ENCODE measurements at regions not wholly inside any gene's neighbourhood (a gene's known extent, or its start where the extent isn't known, plus 50 kb on each side); places are given as distances from the start of the nearest gene placed in this dataset.

DNA sequence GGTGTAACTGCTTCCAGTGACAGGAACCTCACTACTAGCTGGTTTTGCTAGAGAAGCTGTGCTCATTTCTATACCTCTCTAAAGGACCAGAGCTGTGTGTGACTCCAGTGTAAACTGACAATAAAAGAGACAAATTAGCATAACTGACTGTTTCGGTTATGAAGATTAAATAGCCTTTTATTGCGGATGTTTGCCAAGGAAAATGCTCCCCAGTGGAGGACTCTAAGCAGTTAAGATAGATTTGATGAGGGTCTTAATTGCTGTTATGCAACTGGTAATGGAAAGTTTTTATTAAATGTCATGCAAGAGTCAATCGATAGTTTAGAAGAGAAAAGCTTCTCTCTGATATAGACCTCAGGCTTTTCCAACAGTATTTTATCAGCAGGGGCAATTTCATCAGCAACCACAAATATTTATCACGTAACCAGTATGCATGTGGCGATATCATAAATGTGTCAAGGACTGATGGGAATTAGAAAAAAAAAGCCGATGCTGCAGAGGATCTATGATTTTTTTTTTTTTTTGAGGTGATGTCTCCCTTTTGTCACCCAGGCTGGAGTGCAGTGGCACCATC is 275.2 kb upstream of the DMAC1 start:
- no peak for DNase-seq

DNA sequence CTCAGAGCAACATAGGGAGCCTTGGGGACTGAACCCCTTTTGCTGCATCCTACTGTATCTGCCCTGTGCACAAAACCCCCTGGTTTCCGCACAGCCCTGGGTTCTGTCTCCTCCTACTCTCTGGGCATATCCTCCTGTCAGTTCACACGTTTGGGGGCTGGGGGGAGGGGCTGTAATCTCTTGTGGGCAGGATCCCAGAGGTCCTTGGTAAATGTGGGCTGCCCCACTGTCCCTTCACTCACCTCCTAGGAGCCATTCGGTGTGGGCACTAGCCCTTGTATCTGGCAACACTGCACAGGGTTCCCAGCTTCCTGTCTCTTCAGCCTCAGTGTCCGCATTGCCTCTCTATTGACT is 271.8 kb upstream of the DMAC1 start:
- no peak for DNase-seq

DNA sequence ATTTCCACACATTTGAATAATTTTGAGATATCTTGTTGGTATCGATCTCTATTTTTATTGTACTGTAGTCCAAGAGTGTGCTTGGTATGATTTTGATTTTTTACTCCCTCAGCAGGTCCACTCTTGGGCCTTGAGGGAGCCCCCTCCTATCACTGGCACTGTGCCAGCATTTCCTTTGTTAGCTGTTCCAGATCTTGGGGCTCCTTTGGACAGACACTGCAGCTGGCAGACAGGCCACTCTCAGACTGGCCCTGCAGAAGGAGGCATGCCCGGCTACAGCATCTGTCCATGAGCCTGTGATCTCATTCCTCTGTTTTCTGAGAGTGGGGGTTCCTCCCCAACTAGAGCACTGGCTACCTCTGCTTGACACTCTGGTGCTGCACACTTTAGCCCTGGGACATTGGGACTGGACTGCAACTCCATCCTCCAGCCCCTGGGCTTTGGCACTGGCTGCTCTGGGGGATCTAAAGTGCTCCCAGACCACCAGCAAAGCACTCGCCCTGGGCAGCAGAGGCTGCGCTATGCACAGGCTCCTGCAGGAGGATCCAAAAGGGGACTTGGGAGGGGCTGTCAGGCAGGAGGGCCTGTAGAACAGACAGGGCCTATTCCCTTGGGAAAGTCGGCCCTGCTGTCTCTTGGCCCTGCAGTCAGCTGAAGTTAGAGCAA is 271.3 kb upstream of the DMAC1 start:
- no peak for DNase-seq

DNA sequence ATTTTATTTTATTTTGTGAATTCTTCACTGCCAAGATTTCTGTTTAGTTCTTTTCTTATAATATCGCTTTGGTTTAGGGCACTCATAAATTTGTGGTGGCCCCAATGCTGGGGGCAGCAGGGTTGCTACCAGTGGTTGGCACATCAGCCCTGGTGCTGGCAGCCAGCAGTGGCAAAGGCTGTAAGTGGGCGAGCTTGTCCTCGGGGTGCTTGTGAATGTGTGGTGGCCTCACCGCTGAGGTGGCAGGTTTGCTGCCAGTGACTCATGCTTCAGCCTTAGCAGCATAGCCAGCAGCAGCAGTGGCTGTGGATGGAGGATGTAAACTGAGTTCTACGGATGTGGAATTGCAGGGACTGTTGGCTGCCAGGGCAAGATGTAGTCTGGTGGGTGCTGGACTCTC is 262.9 kb upstream of the DMAC1 start:
- no peak for DNase-seq

DNA sequence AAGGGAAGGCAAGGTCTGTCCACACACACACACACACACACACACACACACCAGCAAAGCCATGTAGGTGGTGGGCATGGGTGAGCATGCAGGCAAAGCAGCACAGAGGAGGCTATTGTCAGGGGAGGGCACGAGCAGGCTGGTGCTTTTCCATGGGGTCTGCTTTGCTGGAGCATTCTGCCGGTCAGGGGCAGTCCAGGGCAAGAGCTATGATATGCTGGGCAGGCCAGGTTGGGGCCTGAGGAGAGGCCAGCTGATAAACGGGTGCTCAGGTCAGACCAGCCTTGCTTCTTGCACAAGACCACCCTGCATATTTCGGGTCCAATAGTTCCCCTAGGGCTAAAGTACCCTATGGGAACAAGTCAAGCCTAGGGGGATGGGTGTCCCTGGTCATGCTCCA is 253.9 kb upstream of the DMAC1 start:
- DNase-seq: no peak

DNA sequence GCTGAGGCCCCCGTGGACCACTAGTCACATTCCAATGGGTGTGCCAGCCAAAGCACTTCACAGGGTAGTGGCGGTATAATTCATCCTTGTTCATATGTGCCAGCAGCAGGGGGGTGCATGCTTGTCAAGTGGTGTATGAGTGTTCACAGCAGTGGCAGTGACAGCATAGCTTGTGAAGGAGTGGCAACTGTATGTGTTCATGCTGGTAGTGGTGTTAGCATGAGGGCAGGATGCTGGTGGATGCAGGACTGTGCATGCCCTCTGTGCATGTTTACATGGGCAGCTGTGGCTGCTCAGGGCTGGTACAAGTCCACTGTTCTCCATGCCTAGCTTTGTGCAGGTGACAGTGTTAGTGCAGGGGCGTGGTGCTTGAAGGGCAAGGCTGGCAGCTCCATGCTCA is 253.4 kb upstream of the DMAC1 start:
- DNase-seq: no peak

DNA sequence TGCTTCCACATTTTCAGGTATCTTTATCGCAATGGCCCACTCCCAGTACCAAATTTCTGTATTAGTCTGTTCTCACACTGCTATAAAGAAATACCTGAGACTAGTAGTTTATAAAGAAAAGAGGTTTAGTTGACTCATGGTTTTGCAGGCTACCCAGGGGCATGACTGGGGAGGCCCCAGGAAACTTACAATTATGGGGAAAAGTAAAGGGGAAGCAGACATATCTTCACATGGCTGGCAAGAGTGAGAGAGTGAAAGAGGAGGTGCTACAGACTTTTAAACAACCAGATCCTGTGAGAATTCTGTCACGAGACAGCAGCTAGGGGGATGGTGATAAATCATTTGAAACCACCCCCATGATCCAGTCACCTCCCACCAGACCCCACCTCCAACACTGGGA is 238.2 kb upstream of the DMAC1 start:
- DNase-seq: no peak

DNA sequence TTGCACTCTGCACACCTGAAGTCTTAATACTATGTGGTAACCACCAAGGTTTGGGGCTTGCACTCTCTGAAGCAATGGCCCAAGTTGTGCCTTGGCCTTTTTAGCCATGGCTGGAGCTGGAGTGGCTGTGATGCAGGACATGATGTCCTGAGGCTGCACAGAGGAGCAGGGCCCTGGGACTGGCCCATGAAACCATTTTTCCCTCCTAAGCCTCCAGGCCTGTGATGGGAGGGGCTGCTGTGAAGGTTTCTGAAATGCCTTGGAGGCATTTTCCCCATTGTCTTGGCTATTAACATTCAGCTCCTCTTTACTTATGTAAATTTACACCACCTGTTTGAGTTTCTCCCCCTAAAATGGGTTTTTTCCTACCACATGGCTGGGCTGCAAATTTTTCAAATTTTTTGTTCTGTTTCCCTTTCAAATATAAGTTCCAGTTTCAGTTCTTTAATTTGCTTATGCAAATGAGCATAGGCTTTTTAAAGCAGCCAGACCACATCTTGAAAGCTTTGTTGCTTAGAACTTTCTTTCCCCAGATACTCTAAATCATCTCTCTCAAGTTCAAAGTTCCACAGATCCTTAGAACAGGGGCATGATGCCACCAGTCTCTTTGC is 237.4 kb upstream of the DMAC1 start:
- no peak for DNase-seq

DNA sequence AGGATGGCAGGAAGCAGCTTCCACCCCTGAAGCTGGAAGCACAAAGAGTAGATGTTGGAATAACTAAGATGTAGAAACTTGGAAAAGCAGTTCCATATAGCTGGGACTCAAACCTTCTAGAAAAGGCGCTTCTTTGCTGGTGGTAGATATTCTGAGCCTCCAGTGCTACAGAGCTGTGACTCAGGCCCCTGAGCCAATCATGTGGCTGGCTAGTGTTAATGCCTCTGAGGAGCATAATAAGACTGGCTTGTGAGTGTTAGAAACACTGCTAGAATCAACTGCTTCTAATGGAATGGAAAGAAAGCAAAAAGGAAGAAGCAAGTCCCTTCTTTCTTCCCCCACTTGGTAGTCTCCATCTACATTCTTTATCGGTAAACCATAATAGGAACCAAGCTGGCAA is 234.2 kb upstream of the DMAC1 start:
- no peak for DNase-seq

DNA sequence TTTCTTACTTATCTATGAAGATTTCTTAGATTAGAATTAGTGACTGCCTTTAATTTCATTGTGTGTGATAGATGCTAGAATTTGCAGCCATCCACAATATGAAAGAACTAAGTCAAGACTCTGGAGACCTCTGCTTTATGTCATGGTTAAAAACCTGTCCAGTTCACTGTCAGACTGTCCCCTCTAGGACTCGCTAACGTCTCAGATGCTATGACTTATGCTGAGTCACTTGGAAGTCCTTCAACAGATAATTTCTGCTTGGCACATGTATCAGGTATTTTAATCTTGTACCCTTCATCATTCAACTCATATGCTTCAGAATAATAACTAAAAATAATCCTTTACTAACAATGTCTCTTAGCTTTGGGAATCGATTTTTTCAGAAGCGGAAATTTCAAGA is 230.5 kb upstream of the DMAC1 start:
- no peak for DNase-seq

DNA sequence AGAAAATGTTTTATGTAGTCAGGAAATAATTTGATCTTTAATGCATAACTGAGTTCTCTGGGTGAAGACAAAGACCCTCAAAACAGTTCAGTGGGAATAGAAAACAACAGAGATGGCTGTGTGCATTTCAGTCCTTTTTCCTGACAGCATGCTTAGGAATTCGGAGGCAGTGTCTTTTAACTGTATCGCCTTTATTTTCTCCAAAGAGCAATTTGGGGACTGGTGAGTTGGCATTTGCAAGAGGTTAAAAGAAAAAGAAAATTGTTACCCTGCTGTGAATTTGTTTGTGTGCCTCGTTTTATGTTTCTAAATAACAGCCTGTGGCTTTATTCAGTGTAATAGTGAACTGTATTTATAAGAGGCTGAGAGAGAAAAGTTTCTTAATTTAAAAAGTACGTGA is 227.8 kb upstream of the DMAC1 start:
- DNase-seq: no peak

DNA sequence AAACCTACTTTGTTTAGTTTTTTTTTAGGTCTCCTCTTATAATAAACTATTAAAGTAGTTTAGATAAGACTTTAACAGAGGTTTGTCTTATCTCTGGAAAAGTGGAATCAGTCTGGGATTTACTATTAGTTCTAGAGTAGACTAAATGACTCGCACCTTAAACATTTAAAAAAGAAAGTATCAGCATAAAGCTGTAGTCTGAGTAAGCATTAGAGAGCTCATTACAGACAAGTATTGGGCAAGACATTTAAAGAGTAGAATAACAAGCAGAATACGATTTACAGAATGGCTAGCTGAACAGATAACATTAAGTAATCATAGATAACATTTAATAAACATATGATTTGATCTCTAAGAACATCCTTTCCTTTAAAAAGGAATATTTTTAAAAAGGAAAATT is 226.0 kb upstream of the DMAC1 start:
- DNase-seq: no peak

DNA sequence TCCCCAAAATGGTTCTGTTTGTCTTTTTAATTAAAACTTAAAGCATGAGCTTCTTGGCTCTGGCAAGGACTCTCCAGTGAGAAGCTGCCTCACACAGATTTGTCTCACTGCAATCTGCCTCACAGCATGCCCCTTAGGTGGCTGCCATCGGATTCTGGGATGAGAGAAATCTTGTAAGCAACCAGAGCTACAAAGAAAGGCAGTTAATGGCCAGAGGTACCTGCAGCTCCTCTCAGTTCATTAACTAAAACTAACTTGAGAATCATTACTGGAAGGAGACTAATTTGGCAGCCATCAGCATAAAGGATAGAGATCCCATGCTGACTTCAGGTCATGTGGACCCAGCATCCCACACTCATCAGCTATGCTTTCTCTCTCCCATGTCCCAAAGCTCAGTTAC is 220.6 kb upstream of the DMAC1 start:
- DNase-seq: no peak

DNA sequence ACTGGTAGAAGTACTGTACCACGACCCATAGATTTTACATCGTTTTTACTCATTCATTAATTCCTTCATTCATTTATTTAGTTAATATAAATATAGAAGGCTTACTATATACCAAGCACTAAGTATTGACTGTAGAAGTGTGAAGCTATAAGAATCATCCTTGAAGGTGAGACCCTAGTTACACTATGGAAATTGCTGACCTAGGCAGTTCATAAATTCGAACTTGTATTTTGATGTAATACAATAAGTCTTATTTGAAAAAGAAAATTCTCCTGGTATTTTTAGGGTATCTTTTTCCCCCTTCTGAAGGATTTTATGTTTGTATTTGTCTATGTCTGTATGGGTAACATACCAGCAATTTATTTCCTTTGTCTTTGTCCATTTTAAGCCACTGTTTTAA is 220.1 kb upstream of the DMAC1 start:
- no peak for DNase-seq

DNA sequence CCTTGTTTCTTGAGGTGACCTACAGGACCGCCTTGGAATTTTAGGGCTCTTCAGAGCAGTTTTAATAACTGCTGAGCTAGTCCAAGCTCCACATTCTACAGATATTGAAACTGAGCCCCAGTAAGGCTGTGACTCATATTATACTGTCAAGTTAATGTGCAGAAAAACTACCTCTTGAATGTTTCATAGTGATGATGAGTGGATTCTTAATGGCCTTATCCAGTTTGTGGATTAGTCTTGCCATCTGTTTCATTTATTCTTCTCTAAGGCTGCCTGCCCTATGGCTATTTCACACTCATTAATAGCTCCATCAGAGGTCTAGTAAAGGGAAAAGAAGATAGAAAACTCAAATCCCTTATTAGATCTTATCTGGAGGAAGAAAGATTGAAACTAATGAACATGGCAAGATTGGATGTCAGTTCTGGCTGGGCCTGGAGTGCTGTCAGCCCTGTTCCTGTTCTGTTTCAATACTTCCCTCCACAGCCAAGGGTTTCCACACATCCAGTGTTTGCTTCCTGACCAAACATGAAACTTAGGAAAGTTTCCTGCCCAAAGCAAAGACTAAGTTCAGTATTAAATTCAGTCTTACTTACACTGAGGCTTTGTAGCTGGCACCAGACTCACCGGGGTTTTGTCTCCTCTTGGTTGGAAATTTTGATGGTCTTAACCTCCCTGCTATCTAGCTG is 215.6 kb upstream of the DMAC1 start:
- DNase-seq: no peak

DNA sequence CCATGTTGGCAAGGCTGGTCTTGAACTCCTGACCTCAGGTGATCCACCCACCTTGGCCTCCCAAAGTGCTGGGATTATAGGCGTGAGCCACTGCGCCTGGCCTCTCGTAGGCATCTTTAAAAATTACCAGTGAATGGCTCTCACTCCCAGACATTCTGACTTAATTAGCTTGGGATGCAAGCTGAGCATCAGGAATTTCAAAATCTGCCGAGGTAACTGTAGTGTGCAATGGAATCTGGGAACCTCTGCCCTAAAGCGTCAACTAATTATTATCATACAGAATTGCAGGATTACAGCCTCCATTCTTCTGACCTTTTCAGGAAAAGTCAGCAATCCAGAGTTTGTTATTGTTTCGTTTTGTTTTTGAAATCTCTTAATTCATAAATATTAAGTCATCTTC is 213.4 kb upstream of the DMAC1 start:
- DNase-seq: no peak

DNA sequence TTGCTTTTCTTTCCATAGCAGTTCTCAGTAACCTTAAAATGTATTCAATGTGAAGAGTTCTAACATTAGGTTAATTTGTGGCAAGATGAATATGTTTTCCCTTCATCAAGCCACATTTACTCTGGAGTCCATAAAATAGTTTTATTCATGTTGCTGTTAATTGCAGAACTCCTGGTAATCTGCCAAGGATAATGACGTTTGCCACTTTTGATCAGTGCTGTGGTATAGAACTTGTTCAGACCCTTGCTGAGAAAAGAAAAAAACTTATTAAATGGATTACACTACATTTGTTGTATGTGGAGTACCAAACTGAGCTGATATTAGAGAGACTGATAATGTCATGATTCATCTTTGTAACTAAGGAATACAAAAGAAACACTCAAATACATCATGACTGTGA is 212.4 kb upstream of the DMAC1 start:
- no peak for DNase-seq

DNA sequence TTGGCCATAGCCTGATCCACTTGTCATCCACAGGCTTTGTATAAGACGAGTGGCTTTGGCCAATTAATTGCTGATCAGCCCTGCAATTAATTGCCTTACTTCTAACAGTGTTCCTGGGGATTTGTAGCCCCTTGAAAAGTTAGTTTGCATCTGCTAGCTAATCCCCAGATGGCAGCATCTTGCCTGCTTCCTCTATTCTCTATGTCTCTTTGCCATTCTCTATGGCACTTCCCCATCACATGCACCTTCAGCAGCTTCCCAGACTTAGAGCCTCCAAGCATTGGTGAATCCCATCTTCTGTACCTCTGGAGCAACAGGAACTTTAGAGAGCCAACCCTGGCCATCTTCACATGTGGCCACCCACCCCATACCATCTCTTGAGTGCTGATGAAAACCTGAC is 197.0 kb upstream of the DMAC1 start:
- no peak for DNase-seq

DNA sequence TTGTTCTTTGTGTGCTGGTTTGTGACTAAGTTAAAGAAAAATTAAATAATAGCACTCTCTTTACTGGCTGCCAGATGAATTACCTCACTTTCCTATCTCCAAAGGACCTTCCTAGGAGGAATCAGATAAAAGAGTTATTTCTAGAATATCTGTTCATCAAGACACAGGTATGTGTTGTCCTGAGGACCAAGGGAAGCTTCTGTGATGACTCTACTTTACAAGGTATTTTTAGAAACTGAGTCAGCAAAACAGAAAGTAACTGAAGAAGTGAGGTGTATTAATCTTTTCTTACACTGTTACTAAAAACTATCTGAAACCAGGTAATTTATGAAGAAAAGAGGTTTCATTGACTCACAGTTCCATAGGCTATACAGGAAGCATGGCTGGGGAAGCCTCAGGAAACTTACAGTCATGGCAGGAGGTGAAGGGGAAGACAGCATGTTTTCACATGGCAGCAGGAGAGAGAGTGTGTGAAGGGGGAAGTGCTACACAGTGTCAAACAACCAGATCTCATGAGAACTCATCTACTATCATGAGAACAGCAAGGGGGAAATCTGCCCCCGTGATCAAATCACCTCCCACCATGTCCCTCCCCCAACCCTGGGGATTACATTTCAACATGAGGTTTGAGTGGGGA is 189.2 kb upstream of the DMAC1 start:
- DNase-seq: no peak

DNA sequence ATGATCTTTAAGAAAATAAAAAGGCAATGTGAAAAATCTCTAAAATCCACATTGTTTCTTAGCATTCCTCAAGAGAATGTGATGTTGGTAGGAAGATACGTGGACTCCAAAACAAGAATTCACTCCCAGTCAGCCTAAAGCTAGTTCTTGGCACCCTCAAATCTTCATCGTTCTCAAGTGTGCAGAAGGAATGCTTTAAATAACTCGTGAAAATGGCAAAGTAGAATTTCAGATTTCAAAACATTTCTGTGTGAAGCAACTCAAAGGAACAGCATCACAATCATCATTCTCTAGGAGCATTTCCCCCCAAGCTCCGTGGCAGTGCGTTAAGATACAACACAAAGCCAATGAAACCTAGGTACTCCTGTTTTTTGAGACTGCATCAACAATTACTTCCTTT is 185.1 kb upstream of the DMAC1 start:
- DNase-seq: no peak

DNA sequence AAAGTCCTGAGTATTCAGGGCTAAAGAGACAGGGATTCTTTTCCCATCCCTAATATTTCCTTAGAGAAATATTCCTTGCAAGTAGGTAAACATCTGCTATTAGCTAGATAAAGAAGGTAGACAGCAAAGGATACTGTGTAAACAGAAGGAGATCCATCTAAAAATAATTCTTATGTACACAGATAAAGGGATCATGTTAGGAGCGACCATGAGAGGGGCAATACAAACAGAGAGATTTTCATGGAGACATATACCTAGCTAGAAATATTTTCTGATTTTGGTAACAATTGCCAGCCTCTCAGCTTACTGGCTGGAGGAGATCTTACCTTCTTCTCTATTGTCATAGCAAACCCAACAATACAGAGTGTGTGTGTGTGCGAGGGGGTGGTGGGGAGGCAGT is 184.6 kb upstream of the DMAC1 start:
- no peak for DNase-seq

DNA sequence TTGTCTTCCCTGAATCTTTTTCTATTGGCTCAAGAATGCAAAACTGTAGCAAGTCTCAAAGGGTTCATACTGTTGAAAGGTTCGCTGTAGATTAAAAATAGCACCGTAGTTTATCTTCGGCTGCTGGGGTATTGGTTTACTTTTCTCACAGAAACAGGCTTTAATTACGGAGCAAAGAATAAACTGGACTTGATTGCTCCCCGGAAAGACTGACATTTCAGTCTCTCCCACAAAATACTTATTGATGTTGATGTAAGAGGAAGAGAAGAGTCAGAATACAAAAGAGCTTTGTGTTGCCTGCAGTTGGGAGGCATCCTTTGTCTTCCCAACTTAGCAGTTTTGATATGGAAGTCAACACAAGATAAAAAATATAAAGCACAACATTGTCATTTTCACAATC is 183.9 kb upstream of the DMAC1 start:
- DNase-seq: no peak

DNA sequence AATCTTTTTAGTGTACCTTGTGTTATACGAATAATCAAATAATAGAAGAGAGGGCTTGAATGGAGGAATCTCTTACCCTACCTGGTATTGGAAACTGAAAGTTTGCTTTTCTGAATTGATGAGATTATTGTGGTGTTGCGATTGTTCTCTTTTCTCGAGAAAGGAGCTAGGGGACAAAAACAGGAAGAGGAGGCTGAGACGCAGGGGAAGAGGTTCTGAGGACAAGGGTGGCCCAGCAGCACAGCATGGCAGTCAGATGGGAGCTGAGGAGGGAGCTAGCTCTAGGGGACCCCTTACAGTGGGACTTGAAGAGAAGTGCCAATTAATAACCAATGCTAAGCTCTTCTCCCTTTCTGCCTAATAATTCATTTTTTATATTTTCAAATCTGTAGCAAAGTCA is 183.3 kb upstream of the DMAC1 start:
- DNase-seq: no peak

DNA sequence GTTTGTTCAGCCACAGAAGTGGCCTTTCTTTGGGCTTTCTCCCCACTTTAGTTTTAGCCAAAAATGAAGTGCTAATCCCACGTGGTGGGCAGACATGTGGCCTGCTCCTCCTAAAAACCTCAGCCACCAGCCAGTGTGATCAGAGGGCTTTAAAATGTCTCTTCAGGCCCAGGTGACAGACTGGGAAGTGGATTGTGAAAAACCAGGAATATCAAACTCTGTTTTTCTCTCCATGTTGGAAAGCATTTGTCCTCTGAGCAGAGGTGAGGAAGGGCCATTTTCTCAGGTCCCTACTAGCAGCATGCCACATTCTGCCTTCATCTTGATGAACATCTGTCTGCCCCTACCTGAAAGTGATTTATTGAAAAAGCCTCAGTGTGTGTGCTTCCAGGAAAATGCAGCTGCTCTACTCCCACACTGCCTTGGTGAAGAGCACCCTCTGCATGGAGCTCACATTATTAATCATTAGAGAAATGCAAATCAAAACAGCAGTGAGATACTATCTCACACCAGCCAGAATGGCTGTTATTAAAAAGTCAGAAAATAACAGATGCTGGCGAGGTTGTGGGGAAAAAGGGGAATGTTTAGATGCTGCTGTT is 181.2 kb upstream of the DMAC1 start:
- no peak for DNase-seq
